ENCODE measurements at regions not wholly inside any gene's neighbourhood (a gene's known extent, or its start where the extent isn't known, plus 50 kb on each side); places are given as distances from the start of the nearest gene placed in this dataset.

DNA sequence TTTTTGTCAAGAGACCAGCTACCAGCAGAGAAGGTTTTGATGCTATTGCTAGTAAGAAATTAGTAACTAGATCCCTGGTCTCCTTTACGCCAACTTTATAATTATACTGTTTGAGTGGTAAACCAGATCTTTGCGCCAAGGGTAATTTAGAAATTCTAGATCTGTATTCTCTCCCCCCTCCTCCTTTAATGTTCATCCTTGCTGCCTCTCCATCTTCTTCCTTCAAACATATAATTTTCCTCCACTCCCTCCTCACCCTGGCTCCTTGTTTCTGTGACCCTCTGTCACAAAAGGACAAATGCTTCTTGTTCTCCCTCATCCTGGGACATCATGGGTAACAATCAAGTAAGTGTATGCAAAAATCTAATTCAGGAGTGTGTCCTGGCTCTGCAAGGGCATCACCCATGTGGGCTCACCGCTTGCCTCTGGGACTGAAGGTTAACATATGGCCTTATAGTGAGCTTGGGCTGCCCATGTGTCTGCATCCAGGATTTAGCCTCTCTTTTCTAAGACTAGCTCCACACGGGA lies 121.2 kb downstream of the BAMBI start:
- TF ChIP-seq, protein P1, sequence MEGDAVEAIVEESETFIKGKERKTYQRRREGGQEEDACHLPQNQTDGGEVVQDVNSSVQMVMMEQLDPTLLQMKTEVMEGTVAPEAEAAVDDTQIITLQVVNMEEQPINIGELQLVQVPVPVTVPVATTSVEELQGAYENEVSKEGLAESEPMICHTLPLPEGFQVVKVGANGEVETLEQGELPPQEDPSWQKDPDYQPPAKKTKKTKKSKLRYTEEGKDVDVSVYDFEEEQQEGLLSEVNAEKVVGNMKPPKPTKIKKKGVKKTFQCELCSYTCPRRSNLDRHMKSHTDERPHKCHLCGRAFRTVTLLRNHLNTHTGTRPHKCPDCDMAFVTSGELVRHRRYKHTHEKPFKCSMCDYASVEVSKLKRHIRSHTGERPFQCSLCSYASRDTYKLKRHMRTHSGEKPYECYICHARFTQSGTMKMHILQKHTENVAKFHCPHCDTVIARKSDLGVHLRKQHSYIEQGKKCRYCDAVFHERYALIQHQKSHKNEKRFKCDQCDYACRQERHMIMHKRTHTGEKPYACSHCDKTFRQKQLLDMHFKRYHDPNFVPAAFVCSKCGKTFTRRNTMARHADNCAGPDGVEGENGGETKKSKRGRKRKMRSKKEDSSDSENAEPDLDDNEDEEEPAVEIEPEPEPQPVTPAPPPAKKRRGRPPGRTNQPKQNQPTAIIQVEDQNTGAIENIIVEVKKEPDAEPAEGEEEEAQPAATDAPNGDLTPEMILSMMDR (optimal IDR thresholded peaks at IDR 0.05 in 1 of 3, IDR thresholded peaks at IDR 0.05 in 1 of 3, conservative IDR thresholded peaks at IDR 0.05 in 1 of 3; ENCODE audit: extremely low read depth in 1 of 3, insufficient read depth in 2 of 3, low read length in 3 of 3) = no peak
- TF ChIP-seq EZH2 (IDR thresholded peaks at IDR 0.05; ENCODE audit: low read length) = no peak
